Gastroesophageal sphincter (tissue), 3 donors: ENCODE measurements at regions not wholly inside any gene's neighbourhood (a gene's known extent, or its start where the extent isn't known, plus 50 kb on each side); places are given as distances from the start of the nearest gene placed in this dataset.

Source experiments
- CTCF ChIP-seq, 4 experiments: fragments of 200-600 bp in 2 of 4; fragments of 450-650 bp in 2 of 4; sonication (generic) in 1 of 4; IDR thresholded peaks; one replicate each; pipeline ENCODE4 v1.5.1; 2017 to 2019; ENCODE audit warnings: antibody characterized with exemption in 4 of 4, mild to moderate bottlenecking in 2 of 4, moderate library complexity in 2 of 4
- POLR2A ChIP-seq, 2 donors: fragments of 450-650 bp; IDR thresholded peaks; one replicate each; pipeline ENCODE4 v1.6.1; 2017; ENCODE audit warnings: antibody characterized with exemption in 2 of 2, mild to moderate bottlenecking in 2 of 2, moderate library complexity in 1 of 2
- POLR2AphosphoS5 ChIP-seq: sonication (generic); formaldehyde crosslinking; IDR thresholded peaks from one replicate; pipeline ENCODE4 v1.6.1; 2017; ENCODE audit warnings: antibody characterized with exemption

GRCh38 chr7:54946271-54946670 is 72.5 kb upstream of the EGFR start:
- TF ChIP-seq CTCF (IDR thresholded peaks at IDR 0.05): no peak
- no peak for TF ChIP-seq POLR2AphosphoS5
- TF ChIP-seq POLR2A (IDR thresholded peaks at IDR 0.05): no peak
